ACC112 (cell line): ENCODE measurements at regions not wholly inside any gene's neighbourhood (a gene's known extent, or its start where the extent isn't known, plus 50 kb on each side); places are given as distances from the start of the nearest gene placed in this dataset.
"Not testable (repeated sequence)": the region's sequence is repeated elsewhere in the genome, so short reads cannot be mapped to it uniquely, and the experiment has no call there.

Experiments
- H2AFZ ChIP-seq: fragments of 200-600 bp; sonication (generic); one replicate; pipeline ENCODE4 v1.6.0; 2017; ENCODE audit warnings: antibody characterized with exemption, low read length; ENCODE audit not compliant: unreplicated experiment
- H3K27ac ChIP-seq: fragments of 200-600 bp; sonication (generic); 2 replicates; pipeline ENCODE4 v1.5.1; 2014; ENCODE audit warnings: low read depth, mild to moderate bottlenecking, antibody characterized with exemption, low read length, moderate library complexity
- H3K27me3 ChIP-seq: fragments of 200-600 bp; sonication (generic); 2 replicates; pipeline ENCODE4 v1.6.1; 2014; ENCODE audit warnings: mild to moderate bottlenecking, antibody characterized with exemption, low read length, moderate library complexity, mixed read lengths; ENCODE audit not compliant: insufficient read depth
- H3K36me3 ChIP-seq: fragments of 200-600 bp; sonication (generic); 2 replicates; pipeline ENCODE4 v1.6.1; 2016; ENCODE audit warnings: mild to moderate bottlenecking, antibody characterized with exemption, low read length, moderate library complexity, mixed read lengths; ENCODE audit not compliant: insufficient read depth
- H3K4me1 ChIP-seq: fragments of 200-600 bp; sonication (generic); one replicate; pipeline ENCODE4 v1.6.1; 2016; ENCODE audit warnings: low read length, mixed read lengths; ENCODE audit not compliant: insufficient read depth, unreplicated experiment, control insufficient read depth
- H3K4me3 ChIP-seq: fragments of 200-600 bp; sonication (generic); 2 replicates; pipeline ENCODE4 v1.5.1; 2014; ENCODE audit warnings: mild to moderate bottlenecking, low read depth, low read length
- H3K79me2 ChIP-seq: fragments of 200-600 bp; sonication (generic); one replicate; pipeline ENCODE4 v1.6.0; 2016; ENCODE audit warnings: low read length; ENCODE audit not compliant: control insufficient read depth, unreplicated experiment, insufficient read depth

DNA sequence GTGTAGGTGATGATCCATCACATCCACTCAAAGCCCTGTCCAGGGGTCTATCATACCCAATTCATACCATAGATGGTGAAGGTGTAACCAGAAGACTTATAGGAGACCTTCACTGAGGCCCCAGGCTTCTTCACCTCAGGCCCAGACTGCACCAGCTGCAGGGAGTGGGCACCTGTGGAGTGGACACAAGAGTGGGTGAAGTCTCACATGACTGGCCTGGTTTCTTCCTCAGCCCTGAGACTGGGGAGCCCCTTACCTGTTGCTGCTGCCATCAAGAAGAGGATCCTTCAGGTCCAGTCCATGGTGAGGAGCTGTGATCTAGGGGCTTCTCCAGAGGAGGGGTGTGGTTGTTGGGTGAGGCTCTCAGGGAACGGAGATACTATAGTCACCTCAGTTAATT lies 851.0 kb downstream of the TMEM121 start:
- Histone ChIP-seq H3K36me3 (no peaks in the 10 kb centered on the region), H3K79me2 (no peaks in the 10 kb centered on the region), H3K4me1 (no peaks in the 10 kb centered on the region), H3K27me3 (no peaks in the 10 kb centered on the region), H2AFZ (no peak overlapping the region), H3K4me3 (no peak overlapping the region), H3K27ac (no peak overlapping the region)

DNA sequence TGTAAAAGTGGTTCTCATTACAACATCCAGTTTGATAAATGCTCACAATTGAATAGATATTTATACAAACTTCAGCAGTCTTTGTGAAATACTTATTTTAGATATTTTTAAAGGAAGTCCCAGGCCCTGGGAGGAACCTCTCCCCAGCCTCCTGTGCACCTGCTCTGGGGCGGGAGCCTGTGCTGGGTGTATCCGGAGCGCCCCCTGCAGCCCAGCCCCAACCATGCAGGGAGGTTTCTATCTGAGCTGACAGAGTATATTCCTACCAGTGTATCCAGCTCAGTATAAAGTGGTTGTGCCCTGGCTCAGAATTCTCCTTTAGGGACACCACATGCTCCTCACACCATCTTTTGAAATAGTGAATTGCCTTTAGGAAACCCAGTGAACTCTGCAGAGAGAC lies 851.8 kb downstream of the TMEM121 start:
- Histone ChIP-seq H2AFZ (no peak overlapping the region), H3K27ac (no peak overlapping the region), H3K36me3 (no peaks in the 10 kb centered on the region), H3K27me3 (no peaks in the 10 kb centered on the region), H3K79me2 (no peaks in the 10 kb centered on the region), H3K4me1 (no peaks in the 10 kb centered on the region), H3K4me3 (no peak overlapping the region)

GRCh38 chr14:106380740-106381139 lies 854.4 kb downstream of the TMEM121 start:
- H3K4me3 ChIP-seq = no peak overlapping the region
- H2AFZ ChIP-seq = no peak overlapping the region
- H3K36me3 ChIP-seq = no peaks in the 10 kb centered on the region
- no peaks in the 10 kb centered on the region for H3K4me1 ChIP-seq
- H3K79me2 ChIP-seq = no peaks in the 10 kb centered on the region
- H3K27me3 ChIP-seq = no peaks in the 10 kb centered on the region
- no peak overlapping the region for H3K27ac ChIP-seq

DNA sequence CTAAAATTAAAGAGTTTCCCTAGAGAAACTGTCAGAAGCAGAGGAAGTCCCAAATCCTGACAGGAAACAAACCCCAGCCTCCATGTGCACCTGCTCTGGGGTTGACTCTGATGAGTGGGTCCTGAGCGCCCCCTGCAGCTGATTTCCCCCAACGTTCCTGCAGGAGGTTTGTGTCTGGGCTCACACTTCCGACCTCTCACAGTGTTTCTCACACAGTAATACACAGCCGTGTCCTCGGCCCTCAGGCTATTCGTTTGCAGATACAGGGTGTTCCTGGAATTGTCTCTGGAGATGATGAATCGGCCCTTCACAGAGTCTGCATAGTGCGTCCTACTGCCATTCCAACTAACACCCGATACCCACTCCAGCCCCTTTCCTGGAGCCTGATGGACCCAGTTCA lies 862.8 kb downstream of the TMEM121 start:
- H3K27ac ChIP-seq, H3K36me3 ChIP-seq, H2AFZ ChIP-seq, H3K27me3 ChIP-seq, H3K4me1 ChIP-seq, H3K4me3 ChIP-seq, H3K79me2 ChIP-seq: not testable (repeated sequence)

DNA sequence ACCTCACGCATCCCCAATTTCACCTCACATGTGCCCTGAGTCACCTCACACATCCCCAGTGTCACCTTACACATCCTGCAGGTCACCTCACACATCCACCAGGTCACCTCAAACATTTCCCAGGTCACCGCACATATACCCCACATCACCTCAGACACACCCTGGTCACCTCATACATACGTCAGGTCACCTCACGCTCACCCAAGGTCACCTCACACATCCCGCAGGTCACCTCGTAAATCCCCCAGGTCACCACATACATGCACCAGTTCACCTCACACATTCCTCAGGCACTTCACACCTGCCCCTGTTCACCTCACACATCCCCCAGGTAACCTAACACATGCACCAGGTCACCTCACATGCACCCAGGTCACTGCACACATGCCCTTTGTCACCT lies 864.0 kb downstream of the TMEM121 start:
- Histone ChIP-seq H3K27me3 (no peaks in the 10 kb centered on the region), H2AFZ (no peak overlapping the region), H3K4me3 (no peak overlapping the region), H3K27ac (no peak overlapping the region), H3K4me1 (no peaks in the 10 kb centered on the region), H3K79me2 (no peaks in the 10 kb centered on the region), H3K36me3 (no peaks in the 10 kb centered on the region)

DNA sequence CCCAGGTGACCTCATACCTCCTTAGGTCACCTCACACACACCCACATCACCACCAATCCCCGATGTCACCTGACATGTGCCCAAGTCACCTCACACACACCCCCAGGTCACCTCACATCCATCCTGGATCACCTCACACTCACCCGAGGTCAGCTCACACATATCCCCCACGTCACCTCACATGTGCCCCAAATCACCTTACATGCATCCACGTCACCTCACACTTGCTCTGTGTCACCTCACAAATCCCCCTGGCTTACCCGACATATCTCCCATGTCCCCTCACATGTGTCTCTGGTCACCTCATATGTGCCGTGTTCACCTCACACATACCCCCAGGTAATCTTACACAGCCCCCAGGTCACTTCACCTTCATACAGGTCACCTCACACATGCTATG lies 864.6 kb downstream of the TMEM121 start:
- no peak overlapping the region for H2AFZ ChIP-seq
- no peaks in the 10 kb centered on the region for H3K79me2 ChIP-seq
- H3K36me3 ChIP-seq = no peaks in the 10 kb centered on the region
- H3K4me1 ChIP-seq = no peaks in the 10 kb centered on the region
- no peak overlapping the region for H3K27ac ChIP-seq
- no peak overlapping the region for H3K4me3 ChIP-seq
- H3K27me3 ChIP-seq = no peaks in the 10 kb centered on the region

- Histone ChIP-seq H3K4me3 (no peak overlapping the region), H3K27ac (no peak overlapping the region), H2AFZ (no peak overlapping the region), H3K36me3 (no peaks in the 10 kb centered on the region), H3K79me2 (no peaks in the 10 kb centered on the region), H3K4me1 (no peaks in the 10 kb centered on the region), H3K27me3 (no peaks in the 10 kb centered on the region)
Measured at GRCh38 chr14:106393742-106394141, 867.4 kb downstream of the TMEM121 start.

DNA sequence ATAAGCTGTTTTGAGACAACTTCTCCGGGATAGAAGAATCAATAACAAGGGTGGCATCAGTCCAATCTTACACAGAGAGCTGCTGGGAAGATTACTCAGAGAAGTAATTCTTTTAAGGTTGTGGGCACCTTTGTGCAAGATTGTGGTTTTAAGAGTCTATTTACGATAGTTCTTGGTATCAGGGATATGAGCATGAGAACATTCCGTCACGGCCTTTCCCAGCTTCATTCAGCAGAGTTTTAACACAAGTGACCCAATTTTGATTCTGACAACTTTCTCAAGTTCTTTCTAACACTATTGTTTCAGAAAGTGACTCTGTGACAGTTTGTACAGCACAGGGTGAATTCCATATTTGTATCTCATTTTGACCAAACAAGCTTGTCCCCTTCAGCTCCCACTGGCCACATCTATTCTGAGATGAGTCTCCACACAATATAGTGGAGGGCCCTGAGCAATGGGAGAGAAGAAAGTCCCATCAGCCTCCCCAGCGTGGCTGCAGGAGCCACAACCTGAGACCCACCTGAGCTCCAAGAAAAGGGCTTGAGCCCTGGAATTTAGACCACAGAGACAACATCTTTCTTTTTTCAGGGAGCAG lies 869.2 kb downstream of the TMEM121 start:
- H2AFZ ChIP-seq = no peak overlapping the region
- no peak overlapping the region for H3K4me3 ChIP-seq
- no peaks in the 10 kb centered on the region for H3K36me3 ChIP-seq
- H3K27ac ChIP-seq = no peak overlapping the region
- no peaks in the 10 kb centered on the region for H3K79me2 ChIP-seq
- H3K27me3 ChIP-seq = no peaks in the 10 kb centered on the region
- no peaks in the 10 kb centered on the region for H3K4me1 ChIP-seq

DNA sequence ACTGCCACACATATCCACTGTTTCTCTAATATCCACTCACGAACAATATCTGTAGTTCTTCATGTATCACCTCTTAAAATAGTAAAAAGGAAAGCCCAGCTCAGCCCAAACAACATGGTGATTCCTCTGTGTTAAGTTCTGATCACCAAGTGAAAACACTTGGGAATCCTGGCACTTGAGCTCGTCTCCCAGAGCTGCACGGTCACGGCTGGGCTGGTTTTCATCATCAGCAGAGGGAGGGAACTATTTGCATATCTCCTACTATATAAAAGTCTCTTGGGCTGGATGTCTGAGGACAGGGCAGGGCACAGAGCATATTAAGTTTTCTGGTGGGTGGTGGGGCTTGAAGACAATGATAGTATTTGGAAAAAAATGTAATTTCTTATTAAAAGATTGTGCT lies 870.6 kb downstream of the TMEM121 start:
- Histone ChIP-seq H2AFZ (no peak overlapping the region), H3K79me2 (no peaks in the 10 kb centered on the region), H3K27ac (no peak overlapping the region), H3K4me3 (no peak overlapping the region), H3K36me3 (no peaks in the 10 kb centered on the region), H3K27me3 (no peaks in the 10 kb centered on the region), H3K4me1 (no peaks in the 10 kb centered on the region)

GRCh38 chr14:106398931-106399331 lies 872.5 kb downstream of the TMEM121 start:
- not testable (repeated sequence) for H2AFZ ChIP-seq, H3K27ac ChIP-seq, H3K27me3 ChIP-seq, H3K4me3 ChIP-seq, H3K79me2 ChIP-seq, H3K4me1 ChIP-seq, H3K36me3 ChIP-seq

GRCh38 chr14:106401316-106401715 lies 874.9 kb downstream of the TMEM121 start:
- H3K36me3 ChIP-seq, H3K4me3 ChIP-seq, H3K79me2 ChIP-seq, H3K4me1 ChIP-seq, H3K27ac ChIP-seq, H2AFZ ChIP-seq, H3K27me3 ChIP-seq: not testable (repeated sequence)
